ACC112 (cell line): ENCODE measurements at regions not wholly inside any gene's neighbourhood (a gene's known extent, or its start where the extent isn't known, plus 50 kb on each side); places are given as distances from the start of the nearest gene placed in this dataset.

ENCODE experiments used
- H2AFZ ChIP-seq: fragments of 200-600 bp; sonication (generic); one replicate; pipeline ENCODE4 v1.6.0; 2017; ENCODE audit warnings: antibody characterized with exemption, low read length; ENCODE audit not compliant: unreplicated experiment
- H3K27ac ChIP-seq: fragments of 200-600 bp; sonication (generic); 2 replicates; pipeline ENCODE4 v1.5.1; 2014; ENCODE audit warnings: low read depth, mild to moderate bottlenecking, antibody characterized with exemption, low read length, moderate library complexity
- H3K27me3 ChIP-seq: fragments of 200-600 bp; sonication (generic); 2 replicates; pipeline ENCODE4 v1.6.1; 2014; ENCODE audit warnings: mild to moderate bottlenecking, antibody characterized with exemption, low read length, moderate library complexity, mixed read lengths; ENCODE audit not compliant: insufficient read depth
- H3K36me3 ChIP-seq: fragments of 200-600 bp; sonication (generic); 2 replicates; pipeline ENCODE4 v1.6.1; 2016; ENCODE audit warnings: mild to moderate bottlenecking, antibody characterized with exemption, low read length, moderate library complexity, mixed read lengths; ENCODE audit not compliant: insufficient read depth
- H3K4me1 ChIP-seq: fragments of 200-600 bp; sonication (generic); one replicate; pipeline ENCODE4 v1.6.1; 2016; ENCODE audit warnings: low read length, mixed read lengths; ENCODE audit not compliant: insufficient read depth, unreplicated experiment, control insufficient read depth
- H3K4me3 ChIP-seq: fragments of 200-600 bp; sonication (generic); 2 replicates; pipeline ENCODE4 v1.5.1; 2014; ENCODE audit warnings: mild to moderate bottlenecking, low read depth, low read length
- H3K79me2 ChIP-seq: fragments of 200-600 bp; sonication (generic); one replicate; pipeline ENCODE4 v1.6.0; 2016; ENCODE audit warnings: low read length; ENCODE audit not compliant: control insufficient read depth, unreplicated experiment, insufficient read depth

- H3K27me3 ChIP-seq, result no peaks in the 10 kb centered on the region
- H3K4me1 ChIP-seq, result no peaks in the 10 kb centered on the region
Measured at GRCh38 chr11:62055970-62056369, 67.8 kb upstream of the INCENP start.

GRCh38 chr11:62054484-62055121, 69.2 kb upstream of the INCENP start:
- no peaks in the 10 kb centered on the region for H3K36me3 ChIP-seq
- no peak overlapping the region for H3K4me3 ChIP-seq
- H3K4me1 ChIP-seq, result no peaks in the 10 kb centered on the region
- H2AFZ ChIP-seq, result no peak overlapping the region
- H3K27me3 ChIP-seq, result no peaks in the 10 kb centered on the region
- H3K27ac ChIP-seq, result no peak overlapping the region
- H3K79me2 ChIP-seq, result no peaks in the 10 kb centered on the region

More at GRCh38 chr11:62055970-62056369, 67.8 kb upstream of the INCENP start:
- no peak overlapping the region for H3K4me3 ChIP-seq
- H3K79me2 ChIP-seq, result no peaks in the 10 kb centered on the region
- no peak overlapping the region for H3K27ac ChIP-seq
- H2AFZ ChIP-seq, result no peak overlapping the region
- no peaks in the 10 kb centered on the region for H3K36me3 ChIP-seq

GRCh38 chr11:62054081-62054480, 69.7 kb upstream of the INCENP start:
- Histone ChIP-seq H3K79me2 (no peaks in the 10 kb centered on the region), H3K4me3 (no peak overlapping the region), H3K27ac (no peak overlapping the region), H3K27me3 (no peaks in the 10 kb centered on the region), H2AFZ (no peak overlapping the region), H3K4me1 (no peaks in the 10 kb centered on the region), H3K36me3 (no peaks in the 10 kb centered on the region)

GRCh38 chr11:62050716-62051115, 73.1 kb upstream of the INCENP start:
- no peak overlapping the region for H2AFZ ChIP-seq
- H3K27me3 ChIP-seq, result no peaks in the 10 kb centered on the region
- H3K27ac ChIP-seq, result no peak overlapping the region
- no peaks in the 10 kb centered on the region for H3K79me2 ChIP-seq
- no peaks in the 10 kb centered on the region for H3K4me1 ChIP-seq
- no peak overlapping the region for H3K4me3 ChIP-seq
- H3K36me3 ChIP-seq, result no peaks in the 10 kb centered on the region

- Histone ChIP-seq H3K27me3 (no peaks in the 10 kb centered on the region), H3K4me1 (no peaks in the 10 kb centered on the region), H3K27ac (no peak overlapping the region), H3K4me3 (no peak overlapping the region), H3K36me3 (no peaks in the 10 kb centered on the region), H2AFZ (no peak overlapping the region), H3K79me2 (no peaks in the 10 kb centered on the region)
Measured at GRCh38 chr11:62048100-62048499, 75.7 kb upstream of the INCENP start.

- Histone ChIP-seq H3K27me3 (no peaks in the 10 kb centered on the region), H2AFZ (no peak overlapping the region), H3K4me1 (no peaks in the 10 kb centered on the region), H3K27ac (no peak overlapping the region), H3K4me3 (no peak overlapping the region), H3K79me2 (no peaks in the 10 kb centered on the region), H3K36me3 (no peaks in the 10 kb centered on the region)
Measured at GRCh38 chr11:62046568-62047100, 77.2 kb upstream of the INCENP start.

GRCh38 chr11:62044639-62045121, 77.2 kb upstream of the FTH1 start:
- H3K27ac ChIP-seq, result no peak overlapping the region
- H3K36me3 ChIP-seq, result no peaks in the 10 kb centered on the region
- H3K79me2 ChIP-seq, result no peaks in the 10 kb centered on the region
- no peak overlapping the region for H2AFZ ChIP-seq
- no peak overlapping the region for H3K4me3 ChIP-seq
- H3K4me1 ChIP-seq, result no peaks in the 10 kb centered on the region
- no peaks in the 10 kb centered on the region for H3K27me3 ChIP-seq

- no peak overlapping the region for H3K4me3 ChIP-seq
- no peak overlapping the region for H2AFZ ChIP-seq
Measured at GRCh38 chr11:62035293-62035692, 67.9 kb upstream of the FTH1 start.

GRCh38 chr11:62034036-62034338, 66.6 kb upstream of the FTH1 start:
- Histone ChIP-seq H3K4me1 (no peaks in the 10 kb centered on the region), H3K27ac (no peak overlapping the region), H2AFZ (no peak overlapping the region), H3K27me3 (no peaks in the 10 kb centered on the region), H3K4me3 (no peak overlapping the region), H3K36me3 (no peaks in the 10 kb centered on the region), H3K79me2 (no peaks in the 10 kb centered on the region)

More at GRCh38 chr11:62035293-62035692, 67.9 kb upstream of the FTH1 start:
- Histone ChIP-seq H3K27me3 (no peaks in the 10 kb centered on the region), H3K36me3 (no peaks in the 10 kb centered on the region), H3K4me1 (no peaks in the 10 kb centered on the region), H3K79me2 (no peaks in the 10 kb centered on the region), H3K27ac (no peak overlapping the region)

GRCh38 chr11:62033191-62034035, 66.0 kb upstream of the FTH1 start:
- Histone ChIP-seq H3K27ac (no peak overlapping the region), H3K4me1 (no peaks in the 10 kb centered on the region), H3K36me3 (no peaks in the 10 kb centered on the region), H3K27me3 (no peaks in the 10 kb centered on the region), H2AFZ (no peak overlapping the region), H3K4me3 (no peak overlapping the region), H3K79me2 (no peaks in the 10 kb centered on the region)
